Esophagus squamous epithelium (tissue), 5 donors: ENCODE measurements at regions not wholly inside any gene's neighbourhood (a gene's known extent, or its start where the extent isn't known, plus 50 kb on each side); places are given as distances from the start of the nearest gene placed in this dataset.

Source experiments
- DNase-seq: peaks from one replicate; lab custom pipeline; 2025; lab: John Stamatoyannopoulos, UW
- H3K27ac ChIP-seq, 4 donors: fragments of 200-600 bp; sonication (generic); one replicate each; pipeline ENCODE4 v1.5.1; 2016 to 2019; ENCODE audit warnings: mild to moderate bottlenecking in 1 of 4
- H3K27me3 ChIP-seq, 4 donors: fragments of 200-600 bp; sonication (generic); 1 replicate in 3 of 4; 2 replicates in 1 of 4; pipeline versions ENCODE4 v1.5.1 to v1.6.0; 2017 to 2021; ENCODE audit warnings: antibody characterized with exemption in 1 of 4
- H3K36me3 ChIP-seq, 3 donors: fragments of 200-600 bp; sonication (generic); one replicate each; pipeline ENCODE4 v1.5.1; 2016 to 2019
- H3K4me1 ChIP-seq, 3 donors: fragments of 200-600 bp; sonication (generic); one replicate each; pipeline ENCODE4 v1.5.1; 2017 to 2019
- H3K4me3 ChIP-seq, 4 donors: fragments of 200-600 bp; sonication (generic); 1 replicate in 3 of 4; 2 replicates in 1 of 4; pipeline ENCODE4 v1.5.1; 2016 to 2019; ENCODE audit warnings: mild to moderate bottlenecking in 2 of 4, moderate library complexity in 1 of 4
- H3K9me3 ChIP-seq, 3 donors: fragments of 200-600 bp; sonication (generic); one replicate each; pipeline ENCODE4 v1.5.1; 2016 to 2019
- CTCF ChIP-seq, 6 experiments: fragments of 450-650 bp in 4 of 6; fragments of 200-600 bp in 2 of 6; sonication (generic) in 2 of 6; IDR thresholded peaks; one replicate each; pipeline ENCODE4 v1.5.1; 2016 to 2019; ENCODE audit warnings: antibody characterized with exemption in 6 of 6, mild to moderate bottlenecking in 4 of 6, moderate library complexity in 4 of 6
- POLR2A ChIP-seq, 4 donors: fragments of 450-650 bp; IDR thresholded peaks; one replicate each; pipeline ENCODE4 v1.6.1; 2017; ENCODE audit warnings: antibody characterized with exemption in 4 of 4, mild to moderate bottlenecking in 4 of 4, moderate library complexity in 3 of 4
- WGBS, 2 donors: methylation state at CpG; one replicate each; pipeline ENCODE4 v1.1.5; 2018; 5-methylcytosine and 5-hydroxymethylcytosine counted together
- intact Hi-C: fragments of 100-400 bp; cut with DNase I; formaldehyde crosslinking; loops from one replicate; pipeline ENCODE4 v1.15.0; 2022
- donor health status: DM: yes; HTN: yes; CAD: no.

DNA sequence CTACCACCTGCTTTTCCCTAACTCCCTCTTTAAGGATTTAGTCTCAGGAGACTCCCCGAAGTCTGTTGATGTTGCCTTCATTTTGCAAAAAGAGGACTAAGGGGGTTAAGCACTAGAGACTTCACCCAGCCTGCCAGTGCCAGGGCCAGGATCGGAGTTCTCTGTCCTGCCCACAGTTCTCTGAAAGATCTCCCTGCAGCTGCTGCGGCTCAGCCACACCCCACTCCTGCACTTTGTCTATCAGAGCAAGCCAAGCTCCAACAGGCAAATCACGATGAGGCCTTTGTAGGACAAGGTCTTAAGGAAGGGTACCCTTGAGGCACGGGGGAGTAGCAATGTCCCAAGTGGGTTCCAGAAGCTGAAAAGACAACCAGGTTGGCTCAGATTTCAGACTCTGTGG is 148.8 kb upstream of the EGLN3 start:
- Histone ChIP-seq H3K4me1 (peaks cover 0 to 17% (median 0%) of the 10 kb centered on the region in 3 donors), H3K9me3 (no peaks in the 10 kb centered on the region), H3K27me3 (no peaks in the 10 kb centered on the region), H3K27ac (no peak overlapping the region), H3K36me3 (no peaks in the 10 kb centered on the region), H3K4me3 (no peak overlapping the region)
- DNase-seq: no peak
- intact Hi-C loops: loop anchor here (5.0 kb wide), 1 partner anchor 262 kb away; no protein-coding TSS in a partner anchor
- no peak for TF ChIP-seq CTCF (IDR thresholded peaks at IDR 0.05)
- TF ChIP-seq POLR2A (IDR thresholded peaks at IDR 0.05): no peak
- WGBS, 2 donors: 47 to 51% methylated on average over 4 of the region's 5 CpGs

- H3K36me3 ChIP-seq: no peaks in the 10 kb centered on the region
- TF ChIP-seq POLR2A (IDR thresholded peaks at IDR 0.05) (no peak), CTCF (IDR thresholded peaks at IDR 0.05) (no peak)
Measured at GRCh38 chr14:34098985-34099349, 148.1 kb upstream of the EGLN3 start.

DNA sequence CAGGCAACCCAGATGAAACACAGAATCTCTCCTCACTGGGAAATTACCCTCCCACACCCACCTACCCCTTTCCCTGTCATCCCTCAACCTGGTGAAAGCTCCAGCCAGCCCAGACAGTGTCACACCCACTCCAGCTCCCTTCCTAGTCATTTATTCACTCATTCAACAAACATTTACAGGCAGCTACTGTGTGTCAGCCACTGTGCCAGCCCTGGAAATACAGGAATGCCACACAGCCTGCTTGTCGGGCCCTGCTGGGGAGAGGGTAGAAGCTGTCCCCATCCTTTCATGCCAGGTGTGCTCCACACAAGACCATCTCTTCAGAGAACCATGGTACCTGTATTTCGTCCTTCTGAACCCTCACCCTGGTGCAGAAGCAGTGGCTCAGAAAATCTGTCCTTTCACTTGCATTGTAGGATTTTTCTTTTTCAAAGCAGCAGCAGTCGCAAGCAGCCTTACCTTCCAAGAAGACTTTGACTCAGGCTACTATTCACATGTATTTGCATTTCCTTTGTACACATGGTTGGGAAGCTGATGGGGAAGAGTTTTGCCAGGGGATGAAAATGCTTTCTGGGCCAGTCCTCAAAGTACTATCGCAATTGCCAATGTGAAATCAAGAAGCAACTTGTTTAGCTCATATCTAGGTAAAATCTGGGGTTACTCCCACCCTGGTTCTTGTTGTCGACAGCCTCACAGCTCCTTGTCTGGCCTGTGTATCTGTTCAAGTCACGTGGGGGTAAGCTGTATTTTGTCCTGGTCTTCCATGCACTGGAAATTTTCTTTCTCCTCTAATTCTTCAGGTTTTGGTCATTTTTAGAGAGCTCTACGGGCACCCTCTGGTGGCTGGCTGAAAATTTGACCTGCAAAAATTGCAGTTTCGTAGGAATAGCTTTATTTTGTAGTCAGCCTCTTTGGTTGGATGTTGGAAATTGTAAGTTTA is 147.4 kb upstream of the EGLN3 start:
- 30 to 34% methylated on average over 7 to 8 of the region's 8 CpGs for WGBS, 2 donors
- no peak for DNase-seq
- peak overlapping the region in 1 of 4 donors; percentile 0 for H3K27ac ChIP-seq

More at GRCh38 chr14:34098985-34099349, 148.1 kb upstream of the EGLN3 start:
- H3K4me3 ChIP-seq: no peak overlapping the region
- peaks cover 0 to 17% (median 0%) of the 10 kb centered on the region in 3 donors for H3K4me1 ChIP-seq
- no peak overlapping the region for H3K27ac ChIP-seq
- DNase-seq: no peak
- no peaks in the 10 kb centered on the region for H3K27me3 ChIP-seq
- intact Hi-C loops: loop anchor here (5.0 kb wide), 1 partner anchor 262 kb away; no protein-coding TSS in a partner anchor
- no peaks in the 10 kb centered on the region for H3K9me3 ChIP-seq

DNA sequence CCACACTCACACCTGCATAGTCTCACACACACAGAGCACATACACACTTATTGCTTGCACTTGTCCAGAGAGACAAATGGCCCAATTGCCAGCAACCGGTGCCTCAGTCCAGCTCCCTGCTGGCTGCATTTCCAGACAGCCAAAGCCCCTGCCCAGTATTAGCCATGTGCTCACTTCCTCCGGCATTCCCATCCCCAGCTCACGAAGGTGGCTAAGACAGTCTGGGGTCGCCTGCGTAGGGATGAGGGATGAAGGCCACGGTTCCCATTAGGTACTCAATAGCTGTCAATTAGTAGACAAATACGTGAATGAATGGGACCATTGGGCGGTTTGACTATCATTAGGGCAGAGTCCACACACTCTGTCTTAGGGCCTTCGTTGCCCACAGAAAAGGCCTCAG is 146.8 kb upstream of the EGLN3 start:
- 88 to 91% methylated on average over 9 of the region's 9 CpGs for WGBS, 2 donors
- Histone ChIP-seq H3K27me3 (peaks cover 0 to 5% (median 0%) of the 10 kb centered on the region in 4 donors), H3K36me3 (no peaks in the 10 kb centered on the region), H3K4me3 (no peak overlapping the region), H3K9me3 (no peaks in the 10 kb centered on the region), H3K27ac (no peak overlapping the region), H3K4me1 (peaks cover 0 to 17% (median 0%) of the 10 kb centered on the region in 3 donors)
- DNase-seq: no peak
- intact Hi-C loops: loop anchor here (5.0 kb wide), 1 partner anchor 260 kb away; no protein-coding TSS in a partner anchor
- TF ChIP-seq POLR2A (IDR thresholded peaks at IDR 0.05) (no peak), CTCF (IDR thresholded peaks at IDR 0.05) (no peak)

More for the DNA sequence above, 147.4 kb upstream of the EGLN3 start:
- H3K36me3 ChIP-seq: no peaks in the 10 kb centered on the region
- peaks cover 0 to 5% (median 0%) of the 10 kb centered on the region in 4 donors for H3K27me3 ChIP-seq
- no peaks in the 10 kb centered on the region for H3K9me3 ChIP-seq
- H3K4me1 ChIP-seq: peaks cover 0 to 17% (median 0%) of the 10 kb centered on the region in 3 donors
- intact Hi-C loops: loop anchor here (5.0 kb wide), 1 partner anchor 261 kb away; no protein-coding TSS in a partner anchor
- no peak for TF ChIP-seq POLR2A (IDR thresholded peaks at IDR 0.05)
- TF ChIP-seq CTCF (IDR thresholded peaks at IDR 0.05): peak in 5 of 6 experiments; percentile 49 to 66 (median 64)
- no peak overlapping the region for H3K4me3 ChIP-seq

DNA sequence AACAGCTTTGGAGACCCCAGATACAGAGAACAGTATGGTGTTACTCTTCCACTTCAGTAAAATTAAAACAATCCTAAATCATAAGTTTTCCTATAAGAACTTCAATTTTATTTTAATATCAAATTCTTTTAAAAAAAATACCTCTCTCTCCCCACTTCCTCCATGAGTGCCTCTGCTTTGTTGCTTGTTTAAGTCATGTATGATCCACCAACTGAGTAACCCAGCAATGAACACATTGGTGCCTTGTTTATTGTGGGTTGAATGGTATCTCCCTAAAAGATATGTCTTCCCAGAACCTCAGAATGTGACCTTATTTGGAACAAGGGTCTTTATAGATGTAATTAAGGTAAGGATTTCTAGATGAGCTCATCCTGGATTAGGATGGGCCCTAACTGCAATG is 143.5 kb upstream of the EGLN3 start:
- Histone ChIP-seq H3K9me3 (no peaks in the 10 kb centered on the region), H3K27ac (no peak overlapping the region), H3K4me1 (peaks cover 0 to 12% (median 0%) of the 10 kb centered on the region in 3 donors), H3K27me3 (peaks cover 0 to 5% (median 0%) of the 10 kb centered on the region in 4 donors), H3K4me3 (no peak overlapping the region), H3K36me3 (no peaks in the 10 kb centered on the region)
- intact Hi-C loops: no loop called here
- no peak for DNase-seq
- TF ChIP-seq POLR2A (IDR thresholded peaks at IDR 0.05): no peak
- TF ChIP-seq CTCF (IDR thresholded peaks at IDR 0.05): no peak
